GM19025 (cell line): ENCODE measurements at regions not wholly inside any gene's neighbourhood (a gene's known extent, or its start where the extent isn't known, plus 50 kb on each side); places are given as distances from the start of the nearest gene placed in this dataset.
"Not testable (repeated sequence)": the region's sequence is repeated elsewhere in the genome, so short reads cannot be mapped to it uniquely, and the experiment has no call there.

Experiments
- ATAC-seq: cut with Tn5 transposase; IDR thresholded peaks from one replicate; pipeline ENCODE4 v1.9.1; 2021; ENCODE audit warnings: mild to moderate bottlenecking, low read depth, moderate library complexity; ENCODE audit not compliant: unreplicated experiment

- ATAC-seq, result no peak
Measured at GRCh38 chr2:156006721-156007618, 325.6 kb downstream of the NR4A2 start.

DNA sequence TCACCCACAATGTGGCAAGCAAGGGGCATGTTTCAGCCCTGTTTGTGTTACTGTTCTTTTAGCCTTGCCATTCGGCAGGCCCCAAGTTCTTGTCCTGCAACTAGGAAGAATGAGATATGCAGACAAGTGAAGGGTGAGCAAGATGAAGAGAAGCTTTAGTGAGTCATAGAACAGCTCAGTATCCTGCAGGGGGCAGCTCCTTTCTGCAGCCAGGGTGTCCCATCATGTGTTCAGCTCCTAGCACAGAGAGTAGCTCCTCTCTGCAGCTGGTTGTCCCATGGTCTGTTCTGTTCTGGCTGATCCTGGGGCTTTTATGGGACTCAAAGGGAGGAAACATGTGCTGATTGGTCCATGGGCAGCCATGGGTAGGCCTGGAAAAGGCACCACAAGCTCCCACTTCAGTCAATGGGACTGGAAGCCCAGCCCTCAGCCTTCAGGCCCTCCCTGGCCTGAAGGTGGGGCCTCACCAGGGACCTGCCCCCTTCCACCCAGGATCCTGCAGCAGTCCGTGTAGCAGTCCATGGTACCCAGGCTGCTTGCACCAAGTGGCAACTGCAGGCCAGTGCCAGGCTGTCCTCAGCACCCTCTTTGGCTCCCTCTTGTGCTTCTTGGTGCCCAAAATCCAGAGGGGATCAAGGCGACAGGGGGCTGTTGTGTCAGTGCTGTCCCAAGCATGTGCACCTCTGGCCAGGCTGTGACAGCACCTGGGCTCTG lies 326.4 kb downstream of the NR4A2 start:
- ATAC-seq, result no peak

- no peak for ATAC-seq
Measured at GRCh38 chr2:156005531-156005930, 327.0 kb downstream of the NR4A2 start.

DNA sequence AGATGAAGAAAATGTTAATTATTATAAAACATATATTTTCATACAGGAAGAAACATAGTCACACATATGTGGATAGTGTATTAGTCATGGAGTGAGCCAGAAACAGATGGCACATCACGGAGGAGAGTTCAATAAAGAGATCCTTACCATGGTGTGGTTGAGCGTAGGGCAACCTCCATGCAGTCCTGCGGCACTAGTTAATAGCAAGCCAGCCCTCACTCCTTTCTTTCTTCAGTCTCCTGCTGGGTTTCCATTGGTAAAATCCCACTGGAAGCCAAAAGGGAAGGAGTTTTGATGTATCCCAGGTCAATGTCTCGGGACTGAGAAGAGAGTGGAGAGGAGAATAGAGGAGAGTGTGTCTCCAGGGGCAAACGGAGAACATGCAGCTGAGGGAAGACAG lies 328.1 kb downstream of the NR4A2 start:
- no peak for ATAC-seq

- ATAC-seq, result no peak
Measured at GRCh38 chr2:156003780-156004179, 328.7 kb downstream of the NR4A2 start.

- no peak for ATAC-seq
Measured at GRCh38 chr2:156001851-156002250, 330.7 kb downstream of the NR4A2 start.

- ATAC-seq, result no peak
Measured at GRCh38 chr2:155997538-155997937, 335.0 kb downstream of the NR4A2 start.

GRCh38 chr2:155994315-155994714 lies 338.2 kb downstream of the NR4A2 start:
- ATAC-seq, result no peak

- ATAC-seq, result no peak
Measured at GRCh38 chr2:155983845-155984244, 348.7 kb downstream of the NR4A2 start.

DNA sequence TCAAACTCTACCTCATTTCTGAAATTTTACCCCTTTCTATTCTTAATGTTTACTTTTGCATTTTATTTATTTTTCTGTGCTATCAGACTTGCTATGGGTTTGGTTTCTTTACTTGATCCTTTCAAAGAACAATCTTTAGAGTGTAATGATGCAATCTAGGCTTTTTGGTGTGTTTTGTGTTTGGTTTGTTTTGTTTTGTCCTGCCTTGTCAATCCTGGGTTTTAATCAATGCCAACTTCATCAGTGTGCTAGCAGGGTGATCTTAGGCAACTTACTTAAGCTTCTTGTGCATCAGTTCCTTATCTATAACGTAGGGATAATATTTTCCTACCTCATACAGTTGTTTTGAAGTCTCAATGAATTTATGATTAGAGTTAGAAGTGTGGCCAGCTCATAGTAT lies 350.4 kb downstream of the NR4A2 start:
- no peak for ATAC-seq

GRCh38 chr2:155980941-155981560 lies 351.5 kb downstream of the NR4A2 start:
- ATAC-seq, result no peak

DNA sequence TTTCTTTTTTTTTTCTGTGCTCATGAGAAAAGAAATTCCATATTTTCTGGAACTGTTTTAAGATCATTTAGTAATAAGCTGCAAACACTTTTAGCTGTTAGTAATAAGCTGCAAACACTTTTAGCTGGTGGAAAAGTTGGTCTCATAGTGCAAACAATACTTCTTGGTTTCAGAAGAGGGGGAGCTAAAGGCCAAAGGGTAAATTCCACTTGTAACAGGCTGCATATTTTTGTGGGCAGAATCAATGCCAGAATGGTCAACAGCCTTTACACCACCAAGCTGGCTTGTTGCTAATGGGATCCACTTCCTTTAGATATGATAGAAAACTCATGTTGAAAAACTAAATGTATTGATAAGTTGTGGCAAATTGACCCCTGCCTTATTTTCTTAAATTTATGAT lies 356.8 kb downstream of the NR4A2 start:
- no peak for ATAC-seq

GRCh38 chr2:155972916-155973315 lies 359.6 kb downstream of the NR4A2 start:
- ATAC-seq, result no peak

GRCh38 chr2:155966064-155966471 lies 366.5 kb downstream of the NR4A2 start:
- not testable (repeated sequence) for ATAC-seq

GRCh38 chr2:155965415-155966063 lies 367.0 kb downstream of the NR4A2 start:
- no peak for ATAC-seq

DNA sequence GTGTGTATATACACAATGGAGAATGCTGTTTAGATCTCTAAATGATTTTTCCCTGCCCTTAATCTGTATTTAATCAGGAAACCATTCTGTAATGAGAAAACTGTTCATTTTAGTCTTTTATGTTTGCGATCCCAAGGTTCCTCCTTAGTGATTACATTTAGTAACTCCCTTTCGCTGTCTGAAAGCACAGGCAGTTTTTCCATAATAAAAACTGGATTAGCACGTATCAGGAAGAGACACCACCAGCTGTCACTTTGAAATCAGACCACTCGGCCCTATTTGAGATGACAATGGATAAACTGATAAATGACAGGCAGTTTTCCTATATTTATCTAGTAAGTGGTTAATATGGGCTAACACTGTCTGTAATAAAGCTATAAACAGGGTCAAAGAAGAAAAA lies 370.9 kb downstream of the NR4A2 start:
- no peak for ATAC-seq

GRCh38 chr2:155958834-155959233 lies 373.7 kb downstream of the NR4A2 start:
- no peak for ATAC-seq

DNA sequence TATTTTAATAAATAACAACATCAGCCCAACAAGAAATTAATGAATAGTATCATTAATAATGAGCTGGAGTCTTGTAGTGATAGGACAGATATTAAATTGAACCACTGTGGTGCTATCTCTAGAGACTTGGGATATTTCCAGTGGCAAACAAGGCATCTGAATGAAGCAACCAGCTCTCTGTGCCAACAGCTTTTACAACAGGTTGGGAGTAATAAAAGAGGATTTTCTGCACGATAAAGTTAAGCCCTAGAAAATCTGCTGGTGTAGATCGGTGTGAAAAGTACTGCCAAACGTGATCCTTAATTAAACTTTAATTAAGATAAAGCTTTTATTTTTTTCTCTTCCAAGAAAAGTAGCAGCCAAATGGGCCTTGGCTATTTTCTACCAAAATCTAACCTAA lies 385.5 kb downstream of the NR4A2 start:
- no peak for ATAC-seq

DNA sequence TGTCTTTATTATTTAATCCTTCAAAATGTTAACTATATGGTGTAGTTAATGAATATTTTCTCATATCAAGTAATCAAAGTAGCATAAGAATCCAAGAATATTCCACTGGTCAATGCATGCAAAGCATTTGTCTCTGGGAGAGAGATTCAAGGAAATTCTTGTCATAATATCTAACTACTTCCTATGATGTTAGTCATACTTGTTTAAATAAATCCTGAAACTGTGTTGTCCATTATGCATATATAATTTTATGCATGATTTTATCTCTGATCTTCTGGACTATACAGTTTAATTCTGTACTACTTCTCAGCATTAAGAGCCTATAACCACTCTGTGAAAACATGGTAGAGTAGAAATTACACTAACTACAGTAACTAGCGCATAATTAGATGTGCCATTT lies 388.3 kb downstream of the NR4A2 start:
- no peak for ATAC-seq

GRCh38 chr2:155930312-155930711 lies 402.2 kb downstream of the NR4A2 start:
- ATAC-seq, result no peak

DNA sequence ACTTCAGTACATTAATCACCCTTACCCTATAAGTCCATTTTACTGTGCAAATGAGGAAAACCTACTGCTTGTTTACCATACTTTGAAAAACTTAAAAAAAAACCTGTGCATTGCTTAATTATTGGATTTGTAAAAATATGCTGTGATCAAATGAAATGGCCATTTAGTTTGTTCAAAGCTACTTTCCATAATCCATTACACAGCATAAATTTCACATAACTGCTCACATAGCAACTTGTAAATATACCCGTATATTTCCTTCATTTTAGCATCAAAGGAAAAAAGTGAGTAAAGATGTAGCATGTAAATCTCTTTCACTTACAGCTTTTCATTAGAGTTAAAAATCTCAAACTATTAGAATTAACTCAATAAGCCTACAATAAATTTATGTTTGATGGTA lies 415.1 kb downstream of the NR4A2 start:
- no peak for ATAC-seq
